DND-41 (cell line): ENCODE measurements at regions not wholly inside any gene's neighbourhood (a gene's known extent, or its start where the extent isn't known, plus 50 kb on each side); places are given as distances from the start of the nearest gene placed in this dataset.

Experiments used
- ATAC-seq: fragments of 200-7000 bp; cut with Tn5 transposase; 3 replicates; pipeline ENCODE4 v1.9.1; 2021; ENCODE audit warnings: low read depth; ENCODE audit not compliant: insufficient read depth
- DNase-seq: peaks from one replicate; pipeline ENCODE4 v3.0.0-alpha.2; 2020
- H2AFZ ChIP-seq: 2 replicates; pipeline ENCODE4 v1.6.0; 2012; ENCODE audit warnings: low read depth, low read length
- H3K27ac ChIP-seq: 2 replicates; pipeline ENCODE4 v1.5.1; 2012; ENCODE audit warnings: low read length, inconsistent platforms
- H3K27me3 ChIP-seq: fragments of 200-600 bp; sonication (generic); 2 replicates; pipeline ENCODE4 v1.6.0; 2012; ENCODE audit warnings: low read length, mild to moderate bottlenecking, inconsistent platforms; ENCODE audit not compliant: insufficient read depth, poor library complexity
- H3K36me3 ChIP-seq: 2 replicates; pipeline ENCODE4 v1.5.1; 2012; ENCODE audit warnings: low read length, inconsistent platforms; ENCODE audit not compliant: insufficient read depth
- H3K4me1 ChIP-seq: 2 replicates; pipeline ENCODE4 v1.5.1; 2012; ENCODE audit warnings: mild to moderate bottlenecking, low read length; ENCODE audit not compliant: insufficient read depth
- H3K4me2 ChIP-seq: 2 replicates; pipeline ENCODE4 v1.6.0; 2012; ENCODE audit warnings: mild to moderate bottlenecking, moderate library complexity, low read length, inconsistent platforms; ENCODE audit not compliant: insufficient read depth
- H3K4me3 ChIP-seq, 2 experiments: fragments of 200-600 bp in 1 of 2; shearing (Covaris generic) in 1 of 2; 2 replicates each; pipeline ENCODE4 v1.5.1; 2012 to 2016; ENCODE audit warnings: inconsistent platforms in 2 of 2, low read length in 2 of 2, mild to moderate bottlenecking in 2 of 2, low read depth in 1 of 2, moderate library complexity in 1 of 2
- H3K79me2 ChIP-seq: 2 replicates; pipeline ENCODE4 v1.6.0; 2012; ENCODE audit warnings: low read length, inconsistent platforms; ENCODE audit not compliant: insufficient read depth
- H3K9ac ChIP-seq: 2 replicates; pipeline ENCODE4 v1.6.0; 2012; ENCODE audit warnings: low read depth, mild to moderate bottlenecking, inconsistent platforms, low read length, moderate library complexity
- H3K9me3 ChIP-seq: 2 replicates; pipeline ENCODE4 v1.5.1; 2012; ENCODE audit warnings: low read length, moderate library complexity, mild to moderate bottlenecking, inconsistent platforms; ENCODE audit not compliant: insufficient read depth, severe bottlenecking
- H4K20me1 ChIP-seq: 2 replicates; pipeline ENCODE4 v1.6.0; 2012; ENCODE audit warnings: low read length; ENCODE audit not compliant: insufficient read depth
- CTCF ChIP-seq: IDR thresholded peaks from 2 replicates; pipeline ENCODE4 v1.5.1; 2012; ENCODE audit warnings: borderline replicate concordance, low read length, moderate library complexity, mild to moderate bottlenecking; ENCODE audit not compliant: poor library complexity, severe bottlenecking; ENCODE audit errors: extremely low read depth
- EZH2 ChIP-seq: IDR thresholded peaks from 3 replicates; pipeline ENCODE4 v1.6.1; 2012; ENCODE audit warnings: borderline replicate concordance, low read depth, mild to moderate bottlenecking, moderate library complexity, low read length, inconsistent platforms; ENCODE audit not compliant: severe bottlenecking

GRCh38 chr4:17398035-17398434 lies 113.9 kb downstream of the QDPR start:
- ATAC-seq = no peak

GRCh38 chr4:17397611-17398010 lies 114.3 kb downstream of the QDPR start:
- no peak overlapping the region for H3K9ac ChIP-seq
- H3K36me3 ChIP-seq = no peaks in the 10 kb centered on the region
- ATAC-seq = no peak
- H3K79me2 ChIP-seq = no peaks in the 10 kb centered on the region
- no peaks in the 10 kb centered on the region for H3K27me3 ChIP-seq
- no peak for DNase-seq
- H4K20me1 ChIP-seq = no peaks in the 10 kb centered on the region
- TF ChIP-seq EZH2 = no peak
- no peak for TF ChIP-seq CTCF
- H2AFZ ChIP-seq = no peak overlapping the region
- no peak overlapping the region for H3K27ac ChIP-seq
- H3K4me1 ChIP-seq = no peaks in the 10 kb centered on the region
- no peak overlapping the region for H3K4me3 ChIP-seq
- no peaks in the 10 kb centered on the region for H3K9me3 ChIP-seq
- H3K4me2 ChIP-seq = no peak overlapping the region

More at GRCh38 chr4:17398035-17398434, 113.9 kb downstream of the QDPR start:
- no peaks in the 10 kb centered on the region for H3K79me2 ChIP-seq
- H3K27me3 ChIP-seq = no peaks in the 10 kb centered on the region
- H3K4me1 ChIP-seq = no peaks in the 10 kb centered on the region
- no peak overlapping the region for H3K4me3 ChIP-seq
- H3K9ac ChIP-seq = no peak overlapping the region
- H3K27ac ChIP-seq = no peak overlapping the region
- TF ChIP-seq CTCF = no peak
- no peak for TF ChIP-seq EZH2
- DNase-seq = no peak
- no peaks in the 10 kb centered on the region for H4K20me1 ChIP-seq
- no peak overlapping the region for H2AFZ ChIP-seq
- no peak overlapping the region for H3K4me2 ChIP-seq
- H3K36me3 ChIP-seq = no peaks in the 10 kb centered on the region
- H3K9me3 ChIP-seq = no peaks in the 10 kb centered on the region

- peak; percentile 99 for ATAC-seq
- Histone ChIP-seq H3K4me2 (peak overlapping the region; percentile 50), H2AFZ (peak overlapping the region; percentile 82)
Measured at GRCh38 chr4:17385403-17385802, 126.5 kb downstream of the QDPR start.

More at GRCh38 chr4:17385403-17385802, 126.5 kb downstream of the QDPR start:
- 0 out of 2 replicates have a peak overlapping the region, but pooled peaks have one; percentile 5 for H3K9ac ChIP-seq
- H3K27me3 ChIP-seq = no peaks in the 10 kb centered on the region
- peak overlapping the region; percentile 32 for H3K27ac ChIP-seq
- no peaks in the 10 kb centered on the region for H3K9me3 ChIP-seq
- peak overlapping the region in 1 of 2 experiments; percentile 36; a peak in 1 of 4 replicates for H3K4me3 ChIP-seq
- TF ChIP-seq EZH2 (no peak), CTCF (no peak)
- no peaks in the 10 kb centered on the region for H4K20me1 ChIP-seq
- peak; percentile 59 for DNase-seq
- H3K79me2 ChIP-seq = no peaks in the 10 kb centered on the region
- H3K4me1 ChIP-seq = peaks cover 10% of the 10 kb centered on the region
- no peaks in the 10 kb centered on the region for H3K36me3 ChIP-seq
